ENCODE measurements at regions not wholly inside any gene's neighbourhood (a gene's known extent, or its start where the extent isn't known, plus 50 kb on each side); places are given as distances from the start of the nearest gene placed in this dataset.

DNA sequence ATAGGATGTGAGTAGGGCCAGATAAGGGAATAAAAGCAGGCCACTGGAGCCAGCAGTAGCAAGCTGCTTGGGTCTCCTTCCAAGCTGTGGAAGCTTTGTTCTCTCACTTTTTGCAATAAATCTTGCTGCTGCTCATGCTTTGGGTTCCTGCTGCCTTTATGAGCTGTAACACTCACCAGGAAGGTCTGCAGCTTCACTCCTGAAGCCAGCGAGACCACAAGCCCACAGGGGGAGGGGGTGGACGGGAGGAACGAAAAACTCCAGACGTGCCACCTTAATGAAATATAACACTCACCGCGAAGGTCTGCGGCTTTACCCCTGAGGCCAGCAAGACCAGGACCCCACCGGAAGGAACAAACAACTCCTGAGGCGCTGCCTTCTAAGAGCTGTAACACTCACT, 1324.4 kb upstream of the EYS start:
- no peak for TF ChIP-seq CEBPB (IDR thresholded peaks at IDR 0.05)
- no peak for TF ChIP-seq TFCP2L1 (CRISPR knock-in tag; IDR thresholded peaks at IDR 0.05)
- TF ChIP-seq, protein P1, sequence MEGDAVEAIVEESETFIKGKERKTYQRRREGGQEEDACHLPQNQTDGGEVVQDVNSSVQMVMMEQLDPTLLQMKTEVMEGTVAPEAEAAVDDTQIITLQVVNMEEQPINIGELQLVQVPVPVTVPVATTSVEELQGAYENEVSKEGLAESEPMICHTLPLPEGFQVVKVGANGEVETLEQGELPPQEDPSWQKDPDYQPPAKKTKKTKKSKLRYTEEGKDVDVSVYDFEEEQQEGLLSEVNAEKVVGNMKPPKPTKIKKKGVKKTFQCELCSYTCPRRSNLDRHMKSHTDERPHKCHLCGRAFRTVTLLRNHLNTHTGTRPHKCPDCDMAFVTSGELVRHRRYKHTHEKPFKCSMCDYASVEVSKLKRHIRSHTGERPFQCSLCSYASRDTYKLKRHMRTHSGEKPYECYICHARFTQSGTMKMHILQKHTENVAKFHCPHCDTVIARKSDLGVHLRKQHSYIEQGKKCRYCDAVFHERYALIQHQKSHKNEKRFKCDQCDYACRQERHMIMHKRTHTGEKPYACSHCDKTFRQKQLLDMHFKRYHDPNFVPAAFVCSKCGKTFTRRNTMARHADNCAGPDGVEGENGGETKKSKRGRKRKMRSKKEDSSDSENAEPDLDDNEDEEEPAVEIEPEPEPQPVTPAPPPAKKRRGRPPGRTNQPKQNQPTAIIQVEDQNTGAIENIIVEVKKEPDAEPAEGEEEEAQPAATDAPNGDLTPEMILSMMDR (IDR thresholded peaks at IDR 0.05), result no peak
- no peak for TF ChIP-seq EP300 (IDR thresholded peaks at IDR 0.05)
- TF ChIP-seq POLR2A (IDR thresholded peaks at IDR 0.05; ENCODE audit: low read length), result no peak
- no peak for TF ChIP-seq CHD2 (IDR thresholded peaks at IDR 0.05; ENCODE audit: low read length, partially characterized antibody)
- no peak for TF ChIP-seq JUN (IDR thresholded peaks at IDR 0.05)
- TF ChIP-seq FOSL2 (IDR thresholded peaks at IDR 0.05), result no peak
- TF ChIP-seq FOSL2 (CRISPR knock-in tag; IDR thresholded peaks at IDR 0.05), result no peak
- TF ChIP-seq, protein P2, sequence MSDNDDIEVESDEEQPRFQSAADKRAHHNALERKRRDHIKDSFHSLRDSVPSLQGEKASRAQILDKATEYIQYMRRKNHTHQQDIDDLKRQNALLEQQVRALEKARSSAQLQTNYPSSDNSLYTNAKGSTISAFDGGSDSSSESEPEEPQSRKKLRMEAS (IDR thresholded peaks at IDR 0.05), result no peak
- no peak for TF ChIP-seq POLR2AphosphoS2 (conservative IDR thresholded peaks at IDR 0.05; ENCODE audit: low read length)
- no peak for TF ChIP-seq ESRRA (IDR thresholded peaks at IDR 0.05; ENCODE audit: borderline replicate concordance, low read length)
- TF ChIP-seq, protein P3, sequence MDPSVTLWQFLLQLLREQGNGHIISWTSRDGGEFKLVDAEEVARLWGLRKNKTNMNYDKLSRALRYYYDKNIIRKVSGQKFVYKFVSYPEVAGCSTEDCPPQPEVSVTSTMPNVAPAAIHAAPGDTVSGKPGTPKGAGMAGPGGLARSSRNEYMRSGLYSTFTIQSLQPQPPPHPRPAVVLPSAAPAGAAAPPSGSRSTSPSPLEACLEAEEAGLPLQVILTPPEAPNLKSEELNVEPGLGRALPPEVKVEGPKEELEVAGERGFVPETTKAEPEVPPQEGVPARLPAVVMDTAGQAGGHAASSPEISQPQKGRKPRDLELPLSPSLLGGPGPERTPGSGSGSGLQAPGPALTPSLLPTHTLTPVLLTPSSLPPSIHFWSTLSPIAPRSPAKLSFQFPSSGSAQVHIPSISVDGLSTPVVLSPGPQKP (IDR thresholded peaks at IDR 0.05; ENCODE audit: low read depth, low read length), result no peak

Measured in A549 (cell line).